DMS114 treated with DMSO at 0.1 percent for 48 hours (cell line): ENCODE measurements at regions not wholly inside any gene's neighbourhood (a gene's known extent, or its start where the extent isn't known, plus 50 kb on each side); places are given as distances from the start of the nearest gene placed in this dataset.

ENCODE experiments used
- DNase-seq: peaks from one replicate; lab custom pipeline; 2025; ENCODE audit not compliant: unreplicated experiment; lab: John Stamatoyannopoulos, UW

DNA sequence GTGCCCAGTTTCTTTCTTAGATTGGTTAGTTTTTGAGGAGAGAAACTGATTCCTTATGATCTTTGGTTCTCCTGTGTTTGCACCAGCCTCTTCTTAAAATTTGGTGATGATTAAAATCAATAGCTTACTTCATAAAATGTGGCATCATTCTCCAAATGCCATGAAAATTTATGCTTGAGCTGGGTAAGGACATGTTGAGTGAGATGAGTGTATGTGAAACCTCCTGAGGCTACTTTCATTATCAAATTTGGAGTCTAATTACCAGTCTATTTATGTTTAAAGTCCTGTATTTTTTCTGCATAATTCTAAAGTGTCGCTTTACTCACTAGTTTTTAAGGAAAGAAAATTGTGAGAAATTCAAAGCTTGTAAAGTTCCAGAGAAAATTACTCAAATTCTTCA lies 102.1 kb downstream of the DIPK2A start:
- DNase-seq = no peak

- no peak for DNase-seq
These were observed 108.0 kb downstream of the DIPK2A start for GRCh38 chr3:144079634-144080033.

- DNase-seq = no peak
These were observed 113.3 kb downstream of the DIPK2A start for GRCh38 chr3:144084929-144085328.

DNA sequence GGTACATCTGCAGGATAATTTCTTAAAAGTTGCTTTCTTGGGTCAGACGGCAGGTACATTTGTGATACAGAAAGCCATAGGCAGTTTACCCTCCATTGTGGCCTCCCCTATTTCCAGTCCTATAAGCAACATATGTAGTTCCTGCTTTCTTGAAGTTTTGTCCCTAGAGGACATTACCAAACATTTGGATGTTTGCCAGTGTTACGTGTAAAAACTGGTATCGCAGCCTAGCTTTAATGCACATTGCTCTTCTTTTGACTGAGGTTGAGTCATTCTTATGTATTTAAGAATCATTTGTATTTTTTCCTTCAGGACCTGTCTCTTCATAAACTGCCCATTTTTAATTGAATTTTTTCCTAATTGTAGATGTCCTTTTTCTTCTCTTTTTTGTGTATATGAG lies 114.3 kb downstream of the DIPK2A start:
- no peak for DNase-seq

DNA sequence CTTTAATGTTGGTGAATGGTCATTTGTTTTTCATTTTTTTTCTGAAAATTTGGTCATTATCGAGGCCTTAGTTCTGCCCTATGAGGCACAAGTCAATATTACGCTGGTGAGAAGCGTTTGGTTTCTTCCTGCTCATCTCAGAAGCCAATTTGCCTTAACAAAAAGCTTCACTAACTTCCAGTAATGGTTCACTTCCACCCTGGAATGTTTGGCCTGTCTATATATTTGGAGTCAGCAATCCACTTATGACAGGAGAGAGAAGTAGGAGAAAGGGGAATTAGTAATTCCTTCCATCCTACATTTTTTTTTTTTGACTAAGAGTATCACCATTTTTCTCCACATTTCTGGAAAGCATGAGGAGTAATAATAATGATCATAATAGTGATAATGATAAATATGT lies 124.4 kb downstream of the DIPK2A start:
- no peak for DNase-seq

DNA sequence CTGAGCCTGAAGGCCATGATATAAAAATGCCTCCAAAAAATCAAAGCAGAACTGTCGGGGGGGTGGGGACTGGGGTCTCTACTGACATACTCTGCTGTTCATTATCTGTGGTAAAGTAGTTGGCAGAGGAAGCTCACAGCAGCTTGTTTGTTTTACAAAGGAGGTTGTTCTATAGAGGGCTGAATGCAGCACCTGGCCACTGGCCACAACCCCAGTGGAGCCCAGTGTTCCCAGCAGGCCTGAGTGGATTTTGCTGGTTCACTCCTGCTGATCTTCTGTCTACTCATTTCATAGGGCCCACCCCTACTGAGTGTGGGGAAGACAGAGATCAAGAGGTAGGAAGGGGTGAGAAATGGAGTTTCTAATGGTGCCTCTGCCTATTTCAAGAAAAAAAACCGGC lies 125.5 kb downstream of the DIPK2A start:
- no peak for DNase-seq

DNA sequence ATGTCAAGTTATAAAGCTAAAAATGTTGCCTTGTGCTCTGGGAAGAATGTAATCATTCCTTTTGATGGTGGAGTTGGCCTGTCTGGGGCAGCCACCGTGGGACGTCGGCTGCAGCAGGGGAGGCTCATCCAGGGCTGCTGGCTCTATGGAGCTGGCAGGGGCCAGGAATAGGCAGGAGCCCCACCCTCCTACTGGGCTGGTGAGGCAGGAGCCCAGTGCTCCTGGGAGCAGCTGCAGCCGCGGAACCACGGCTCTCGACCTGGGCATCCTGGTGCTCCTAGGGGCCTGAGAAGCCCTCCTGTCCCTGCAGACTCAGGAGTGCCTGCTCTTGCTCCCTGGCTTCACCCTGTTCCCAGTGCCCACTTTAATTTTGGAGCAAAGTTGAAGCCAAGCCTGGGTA lies 127.1 kb downstream of the DIPK2A start:
- DNase-seq = no peak

- no peak for DNase-seq
These were observed 130.8 kb downstream of the DIPK2A start for GRCh38 chr3:144102421-144102820.

- no peak for DNase-seq
These were observed 132.6 kb downstream of the DIPK2A start for GRCh38 chr3:144104186-144104585.

- no peak for DNase-seq
These were observed 133.1 kb downstream of the DIPK2A start for GRCh38 chr3:144104679-144105078.

DNA sequence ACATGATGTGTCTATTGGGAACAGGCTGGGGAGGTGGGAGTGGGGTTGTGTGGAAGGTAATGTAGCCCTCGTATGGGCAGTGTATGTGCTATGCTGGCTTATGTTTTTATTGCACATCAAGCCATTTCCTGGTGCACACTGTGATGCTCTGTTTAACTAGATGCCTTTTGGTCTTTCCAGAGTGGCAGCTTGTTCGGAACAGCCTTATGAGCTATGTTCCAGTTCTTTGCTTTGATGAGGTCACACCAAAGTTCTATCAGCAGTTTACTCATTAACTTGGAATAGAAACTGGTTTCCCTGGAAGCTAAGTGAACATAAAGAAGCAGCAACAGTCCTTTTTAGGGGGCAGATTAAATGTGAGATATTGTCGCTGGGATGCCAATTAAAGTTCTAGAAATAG lies 133.9 kb downstream of the DIPK2A start:
- DNase-seq = no peak

GRCh38 chr3:144106970-144107369 lies 135.3 kb downstream of the DIPK2A start:
- DNase-seq = no peak

DNA sequence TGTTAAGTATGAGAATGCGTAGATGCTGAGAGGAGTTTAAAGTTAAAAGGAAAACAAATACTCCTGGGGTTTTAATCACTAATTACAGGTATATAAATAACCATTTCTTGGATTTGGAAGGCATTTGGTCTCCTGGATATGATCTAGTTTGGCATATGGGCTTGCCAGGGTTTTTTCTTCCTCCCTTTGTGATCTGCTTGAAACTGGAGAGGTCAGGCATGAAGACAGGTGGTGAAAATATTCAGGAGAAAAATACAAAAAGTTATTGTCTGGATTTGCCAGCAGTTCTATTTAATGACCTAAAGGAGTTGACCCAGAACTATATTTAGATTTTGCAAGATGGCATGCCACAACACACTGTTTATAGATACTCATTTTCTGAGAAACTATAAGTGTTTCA lies 136.3 kb downstream of the DIPK2A start:
- DNase-seq = no peak

DNA sequence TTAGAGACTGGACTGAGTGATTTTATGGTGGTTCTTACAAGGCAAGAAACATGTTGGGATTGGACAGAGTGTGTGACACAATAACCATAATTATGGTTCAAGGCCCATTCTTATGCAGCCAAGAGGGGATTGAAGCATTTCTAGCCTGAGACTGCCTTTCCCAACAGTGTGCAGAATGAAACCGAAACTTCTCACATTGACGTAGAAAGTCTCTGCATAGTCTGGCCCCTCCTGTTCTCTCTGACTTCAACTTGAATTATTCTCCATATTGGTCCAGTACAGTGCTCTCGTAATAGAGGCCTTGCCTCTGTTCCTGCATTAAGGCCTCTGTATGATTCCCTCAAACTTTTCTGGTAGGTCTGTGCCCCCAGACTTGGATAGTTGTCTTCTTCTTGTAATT lies 138.3 kb downstream of the DIPK2A start:
- DNase-seq = no peak

DNA sequence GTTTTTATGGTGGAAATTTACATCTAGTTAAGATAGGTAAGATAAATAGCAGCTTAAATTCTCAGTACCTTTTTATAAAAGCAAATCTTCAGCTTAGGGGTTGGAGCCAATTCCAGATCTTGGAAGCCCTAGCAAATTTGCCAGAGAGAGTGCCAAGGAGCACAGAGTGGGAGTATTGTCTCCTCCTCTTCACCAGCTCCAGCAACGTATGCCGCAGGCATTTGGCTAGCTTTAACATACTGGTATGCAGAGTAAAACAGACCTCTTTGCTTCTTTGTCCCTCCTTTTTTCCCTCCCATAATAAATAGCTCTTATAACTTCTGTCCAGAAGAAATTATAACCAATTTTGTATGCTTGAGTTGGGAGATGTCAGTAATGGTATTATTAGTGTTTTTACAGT lies 140.4 kb downstream of the DIPK2A start:
- no peak for DNase-seq

- no peak for DNase-seq
These were observed 140.8 kb downstream of the DIPK2A start for GRCh38 chr3:144112437-144112836.

DNA sequence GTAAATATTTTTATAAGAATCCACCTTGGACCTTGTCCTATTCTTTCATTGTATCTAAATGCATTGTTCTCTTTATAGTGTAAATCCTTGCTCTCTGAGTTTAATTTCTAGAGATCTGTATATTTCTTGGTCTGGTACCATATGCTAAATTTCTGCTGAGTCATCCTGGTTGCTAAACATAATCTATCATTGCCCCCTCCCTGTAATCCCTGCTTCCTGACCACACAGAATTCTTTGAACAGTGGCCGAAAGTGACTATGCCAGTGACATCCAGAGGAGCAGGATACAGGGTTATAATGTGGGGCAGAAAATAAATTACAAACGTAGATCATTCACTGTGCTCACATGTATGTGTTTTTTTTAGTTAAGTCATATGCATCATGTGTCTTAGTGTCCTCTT lies 143.1 kb downstream of the DIPK2A start:
- no peak for DNase-seq

- DNase-seq = no peak
These were observed 148.0 kb downstream of the DIPK2A start for GRCh38 chr3:144119633-144120032.

- no peak for DNase-seq
These were observed 150.0 kb downstream of the DIPK2A start for GRCh38 chr3:144121661-144122060.

GRCh38 chr3:144127014-144127413 lies 155.4 kb downstream of the DIPK2A start:
- no peak for DNase-seq

- DNase-seq = no peak
These were observed 156.1 kb downstream of the DIPK2A start for GRCh38 chr3:144127700-144128099.

- no peak for DNase-seq
These were observed 156.7 kb downstream of the DIPK2A start for GRCh38 chr3:144128108-144128892.

- DNase-seq = no peak
These were observed 158.1 kb downstream of the DIPK2A start for GRCh38 chr3:144129536-144130214.
